K562 (cell line): ENCODE measurements at regions not wholly inside any gene's neighbourhood (a gene's known extent, or its start where the extent isn't known, plus 50 kb on each side); places are given as distances from the start of the nearest gene placed in this dataset.
A peak's percentile ranks its signal among the peaks of the same experiment; 100 is the strongest.

Experiments used
- BACH1 ChIP-seq: fragments of 200-800 bp; sonication (Bioruptor generic); IDR thresholded peaks from 2 replicates; pipeline ENCODE4 v1.6.1; 2016; ENCODE audit warnings: missing genetic modification characterization, missing compliant biosample characterization
- BRD4 ChIP-seq: fragments of 200-600 bp; sonication (generic); IDR thresholded peaks from 2 replicates; pipeline ENCODE4 v1.6.1; 2017; ENCODE audit warnings: inconsistent platforms
- CHD1 ChIP-seq: fragments of 200-600 bp; sonication (generic); IDR thresholded peaks from one replicate; pipeline ENCODE4 v1.6.1; 2012; ENCODE audit warnings: mild to moderate bottlenecking, moderate library complexity, low read length, inconsistent platforms
- CLOCK ChIP-seq: fragments of 250-450 bp; sonication (Bioruptor Pico); IDR thresholded peaks from 2 replicates; pipeline ENCODE4 v1.4.0; 2020; ENCODE audit warnings: mild to moderate bottlenecking, moderate library complexity, borderline replicate concordance
- DNMT1 ChIP-seq: fragments of 450-650 bp; IDR thresholded peaks from 2 replicates; pipeline ENCODE4 v1.6.1; 2016; ENCODE audit warnings: antibody characterized with exemption, mild to moderate bottlenecking
- HEY1 ChIP-seq: fragments of 250-450 bp; sonication (Bioruptor Pico); IDR thresholded peaks from 2 replicates; pipeline ENCODE4 v1.5.0; 2020; ENCODE audit warnings: mild to moderate bottlenecking, moderate library complexity, borderline replicate concordance
- MEF2D ChIP-seq: conservative IDR thresholded peaks from 2 replicates; pipeline ENCODE4 v1.6.1; 2016; ENCODE audit warnings: low read depth, missing genetic modification characterization, missing compliant biosample characterization
- MXD1 ChIP-seq: fragments of 250-450 bp; sonication (Bioruptor Pico); IDR thresholded peaks from 2 replicates; pipeline ENCODE4 v1.8.0; 2021; ENCODE audit warnings: borderline replicate concordance, mild to moderate bottlenecking, moderate library complexity; ENCODE audit not compliant: poor library complexity, severe bottlenecking
- NR0B1 ChIP-seq: fragments of 450-650 bp; IDR thresholded peaks from one replicate; pipeline ENCODE4 v1.6.1; 2018; ENCODE audit warnings: mild to moderate bottlenecking, moderate library complexity; ENCODE audit not compliant: partially characterized antibody
- POLR2G ChIP-seq: fragments of 200-400 bp; formaldehyde crosslinking; IDR thresholded peaks from 2 replicates; pipeline ENCODE4 v1.6.1; 2017; ENCODE audit warnings: low read depth, mild to moderate bottlenecking, antibody characterized with exemption, low read length, moderate library complexity
- PRMT5 ChIP-seq: sonication (generic); formaldehyde crosslinking; IDR thresholded peaks from 2 replicates; pipeline ENCODE4 v1.5.0; 2020; ENCODE audit warnings: missing genetic modification reagents
- SMAD1 ChIP-seq: fragments of 150-350 bp; IDR thresholded peaks from 2 replicates; pipeline ENCODE4 v1.6.1; 2014; ENCODE audit warnings: low read length, low read depth; ENCODE audit not compliant: partially characterized antibody
- ZNF282 ChIP-seq: sonication (generic); formaldehyde crosslinking; IDR thresholded peaks from 2 replicates; pipeline ENCODE4 v1.8.1; 2023; ENCODE audit warnings: missing genetic modification reagents
- ZNF445 ChIP-seq: fragments of 250-450 bp; sonication (Bioruptor Pico); IDR thresholded peaks from 2 replicates; pipeline ENCODE4 v1.4.0; 2020; ENCODE audit warnings: low read depth, mild to moderate bottlenecking, moderate library complexity
- ZNF507 ChIP-seq: conservative IDR thresholded peaks from 2 replicates; pipeline ENCODE4 v1.6.1; 2017; ENCODE audit warnings: missing genetic modification characterization, missing compliant biosample characterization
- ZNF766 ChIP-seq: fragments of 200-800 bp; sonication (Bioruptor generic); conservative IDR thresholded peaks from 2 replicates; pipeline ENCODE4 v1.6.1; 2016; ENCODE audit warnings: missing genetic modification characterization, missing compliant biosample characterization
- TF ChIP-seq, protein P1 (sequence below), 2 experiments: IDR thresholded peaks; 2 replicates each; pipeline ENCODE4 v1.6.1; 2012; ENCODE audit warnings: improper control_type of control experiment in 2 of 2, low read depth in 2 of 2, low read length in 2 of 2, borderline replicate concordance in 1 of 2
- TF ChIP-seq, protein P2 (sequence below): fragments of 450-650 bp; conservative IDR thresholded peaks from 2 replicates; pipeline ENCODE4 v1.6.1; 2016; ENCODE audit warnings: missing genetic modification characterization, low read depth, mild to moderate bottlenecking, control low read depth, missing compliant biosample characterization

DNA sequence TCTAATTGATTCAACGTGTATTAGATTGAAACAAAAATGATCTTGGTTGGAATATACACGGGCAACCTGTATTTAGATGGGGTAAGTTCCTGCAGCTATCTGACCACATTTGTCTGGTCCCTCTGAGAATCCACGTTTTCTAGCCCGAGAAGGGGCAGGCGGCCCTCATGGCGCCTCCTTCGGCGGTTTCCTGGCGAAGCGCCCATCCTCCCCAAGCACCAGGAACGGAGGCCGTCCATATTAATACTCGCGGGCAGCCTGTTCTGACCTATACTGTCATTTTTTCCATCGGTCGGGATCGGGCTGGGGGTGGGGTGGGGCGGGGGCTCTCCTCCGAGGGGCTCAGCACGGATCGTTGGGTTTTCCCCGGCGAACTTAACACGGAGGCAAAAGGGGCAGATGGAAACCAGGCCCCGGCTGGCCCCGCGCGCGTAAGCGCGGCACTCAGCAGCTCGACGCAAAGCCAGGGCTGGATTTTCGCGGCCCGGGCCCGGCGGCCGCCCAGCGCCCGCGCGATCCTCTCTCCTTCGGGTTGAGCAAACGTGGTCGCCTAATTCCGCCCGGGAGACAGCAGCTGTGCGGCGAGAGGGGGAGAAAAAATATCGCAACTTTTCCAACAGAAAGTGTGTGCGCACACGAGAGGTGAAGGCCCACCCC lies 77.2 kb upstream of the BCOR start (continued):
- TF ChIP-seq, protein P1, sequence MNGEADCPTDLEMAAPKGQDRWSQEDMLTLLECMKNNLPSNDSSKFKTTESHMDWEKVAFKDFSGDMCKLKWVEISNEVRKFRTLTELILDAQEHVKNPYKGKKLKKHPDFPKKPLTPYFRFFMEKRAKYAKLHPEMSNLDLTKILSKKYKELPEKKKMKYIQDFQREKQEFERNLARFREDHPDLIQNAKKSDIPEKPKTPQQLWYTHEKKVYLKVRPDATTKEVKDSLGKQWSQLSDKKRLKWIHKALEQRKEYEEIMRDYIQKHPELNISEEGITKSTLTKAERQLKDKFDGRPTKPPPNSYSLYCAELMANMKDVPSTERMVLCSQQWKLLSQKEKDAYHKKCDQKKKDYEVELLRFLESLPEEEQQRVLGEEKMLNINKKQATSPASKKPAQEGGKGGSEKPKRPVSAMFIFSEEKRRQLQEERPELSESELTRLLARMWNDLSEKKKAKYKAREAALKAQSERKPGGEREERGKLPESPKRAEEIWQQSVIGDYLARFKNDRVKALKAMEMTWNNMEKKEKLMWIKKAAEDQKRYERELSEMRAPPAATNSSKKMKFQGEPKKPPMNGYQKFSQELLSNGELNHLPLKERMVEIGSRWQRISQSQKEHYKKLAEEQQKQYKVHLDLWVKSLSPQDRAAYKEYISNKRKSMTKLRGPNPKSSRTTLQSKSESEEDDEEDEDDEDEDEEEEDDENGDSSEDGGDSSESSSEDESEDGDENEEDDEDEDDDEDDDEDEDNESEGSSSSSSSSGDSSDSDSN (IDR thresholded peaks at IDR 0.05; ENCODE audit: borderline replicate concordance in 1 of 2, low read depth in 2 of 2, low read length in 2 of 2): no peak
- TF ChIP-seq NR0B1 (no peak), MXD1 (CRISPR knock-in tag) (no peak), POLR2G (peak; percentile 50), ZNF766 (CRISPR knock-in tag) (0 out of 2 replicates have a peak, but pooled peaks have one; percentile 1), HEY1 (CRISPR knock-in tag) (no peak), BACH1 (tag) (no peak), BRD4 (peak; percentile 8), PRMT5 (no peak), SMAD1 (no peak), ZNF445 (CRISPR knock-in tag) (no peak), CHD1 (peak; percentile 67), CLOCK (no peak), MEF2D (tag) (no peak), ZNF282 (CRISPR knock-in tag) (no peak), ZNF507 (no peak), DNMT1 (no peak)
- TF ChIP-seq, protein P2, sequence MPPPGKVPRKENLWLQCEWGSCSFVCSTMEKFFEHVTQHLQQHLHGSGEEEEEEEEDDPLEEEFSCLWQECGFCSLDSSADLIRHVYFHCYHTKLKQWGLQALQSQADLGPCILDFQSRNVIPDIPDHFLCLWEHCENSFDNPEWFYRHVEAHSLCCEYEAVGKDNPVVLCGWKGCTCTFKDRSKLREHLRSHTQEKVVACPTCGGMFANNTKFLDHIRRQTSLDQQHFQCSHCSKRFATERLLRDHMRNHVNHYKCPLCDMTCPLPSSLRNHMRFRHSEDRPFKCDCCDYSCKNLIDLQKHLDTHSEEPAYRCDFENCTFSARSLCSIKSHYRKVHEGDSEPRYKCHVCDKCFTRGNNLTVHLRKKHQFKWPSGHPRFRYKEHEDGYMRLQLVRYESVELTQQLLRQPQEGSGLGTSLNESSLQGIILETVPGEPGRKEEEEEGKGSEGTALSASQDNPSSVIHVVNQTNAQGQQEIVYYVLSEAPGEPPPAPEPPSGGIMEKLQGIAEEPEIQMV (tag): no peak
